ENCODE measurements at regions not wholly inside any gene's neighbourhood (a gene's known extent, or its start where the extent isn't known, plus 50 kb on each side); places are given as distances from the start of the nearest gene placed in this dataset.

- Histone ChIP-seq H3K27ac (no peak overlapping the region), H3K4me3 (no peak overlapping the region), H3K27me3 (replicated peaks in 1 of 7) (no peaks in the 10 kb centered on the region), H3K9me3 (no peaks in the 10 kb centered on the region), H3K4me1 (no peaks in the 10 kb centered on the region), H3K36me3 (no peaks in the 10 kb centered on the region)
- DNase-seq: no peak
- no peak for TF ChIP-seq POLR2A (IDR thresholded peaks at IDR 0.05)
- TF ChIP-seq POLR2AphosphoS5 (IDR thresholded peaks at IDR 0.05): no peak
- no peak for TF ChIP-seq CTCF (IDR thresholded peaks at IDR 0.05 in 8 of 11, conservative IDR thresholded peaks at IDR 0.05 in 3 of 11)
- intact Hi-C loops (cut with DNase I; ENCODE audit: low total_unique reads): no loop called here
- WGBS, 5 donors: 83 to 93% (median 87%) methylated on average over 4 of the region's 4 CpGs
Measured at GRCh38 chr2:19802086-19802841, 99.5 kb downstream of the TTC32 start.

DNA sequence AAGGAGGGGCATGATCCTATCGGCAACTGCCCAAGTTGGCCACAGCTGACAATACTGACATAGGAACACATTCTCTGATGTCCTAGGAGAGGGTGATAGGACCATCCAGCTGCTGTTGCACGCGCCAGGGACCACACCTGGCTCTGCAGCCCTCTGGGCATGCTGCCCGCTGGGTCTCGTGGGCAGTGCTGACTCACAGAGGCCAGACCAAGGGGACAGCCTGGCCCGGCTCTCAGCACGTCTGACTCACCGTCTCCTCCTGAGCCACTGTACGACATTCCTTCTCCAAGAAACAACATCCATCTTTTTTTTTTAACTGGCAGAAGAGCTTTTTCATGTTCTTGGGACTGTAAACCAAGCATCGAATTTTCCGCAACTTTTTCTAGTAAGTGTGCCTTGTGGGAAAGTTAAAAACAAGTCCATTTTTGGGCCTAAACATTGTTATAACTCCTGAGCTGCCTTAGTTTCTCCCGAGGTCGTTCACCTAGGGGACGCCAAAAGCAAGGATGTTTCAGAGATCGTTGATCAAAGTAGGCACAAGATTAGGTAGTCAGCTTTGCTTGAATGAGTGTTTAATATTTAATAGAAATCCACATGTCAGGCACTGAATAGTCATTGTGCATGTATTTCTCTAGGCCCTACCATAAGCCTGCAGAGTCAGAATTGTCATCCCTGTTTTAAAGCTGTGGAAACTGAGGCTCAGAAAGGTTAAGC lies 100.3 kb downstream of the TTC32 start:
- Histone ChIP-seq H3K4me1 (no peaks in the 10 kb centered on the region), H3K27me3 (replicated peaks in 1 of 7) (no peaks in the 10 kb centered on the region), H3K27ac (no peak overlapping the region), H3K9me3 (no peaks in the 10 kb centered on the region), H3K4me3 (no peak overlapping the region), H3K36me3 (no peaks in the 10 kb centered on the region)
- intact Hi-C loops (cut with DNase I; ENCODE audit: low total_unique reads): no loop called here
- 88 to 92% (median 91%) methylated on average over 15 of the region's 15 CpGs for WGBS, 5 donors
- TF ChIP-seq CTCF (IDR thresholded peaks at IDR 0.05 in 8 of 11, conservative IDR thresholded peaks at IDR 0.05 in 3 of 11) (no peak), POLR2A (IDR thresholded peaks at IDR 0.05) (no peak), POLR2AphosphoS5 (IDR thresholded peaks at IDR 0.05) (no peak)
- DNase-seq: no peak

- no peaks in the 10 kb centered on the region for H3K9me3 ChIP-seq
- H3K4me1 ChIP-seq: no peaks in the 10 kb centered on the region
- no peaks in the 10 kb centered on the region for H3K36me3 ChIP-seq
- no peak overlapping the region for H3K4me3 ChIP-seq
- no peak overlapping the region for H3K27ac ChIP-seq
- no peak for DNase-seq
- WGBS, 5 donors: 83 to 94% (median 89%) methylated on average over 5 of the region's 5 CpGs
- intact Hi-C loops (cut with DNase I; ENCODE audit: low total_unique reads): no loop called here
- no peak for TF ChIP-seq POLR2AphosphoS5 (IDR thresholded peaks at IDR 0.05)
- no peak for TF ChIP-seq POLR2A (IDR thresholded peaks at IDR 0.05)
- TF ChIP-seq CTCF (IDR thresholded peaks at IDR 0.05 in 8 of 11, conservative IDR thresholded peaks at IDR 0.05 in 3 of 11): no peak
- no peaks in the 10 kb centered on the region for H3K27me3 ChIP-seq (replicated peaks in 1 of 7)
Measured at GRCh38 chr2:19800796-19801195, 101.0 kb downstream of the TTC32 start.
